ENCODE measurements at regions not wholly inside any gene's neighbourhood (a gene's known extent, or its start where the extent isn't known, plus 50 kb on each side); places are given as distances from the start of the nearest gene placed in this dataset.
"Not testable (repeated sequence)": the region's sequence is repeated elsewhere in the genome, so short reads cannot be mapped to it uniquely, and the experiment has no call there.

DNA sequence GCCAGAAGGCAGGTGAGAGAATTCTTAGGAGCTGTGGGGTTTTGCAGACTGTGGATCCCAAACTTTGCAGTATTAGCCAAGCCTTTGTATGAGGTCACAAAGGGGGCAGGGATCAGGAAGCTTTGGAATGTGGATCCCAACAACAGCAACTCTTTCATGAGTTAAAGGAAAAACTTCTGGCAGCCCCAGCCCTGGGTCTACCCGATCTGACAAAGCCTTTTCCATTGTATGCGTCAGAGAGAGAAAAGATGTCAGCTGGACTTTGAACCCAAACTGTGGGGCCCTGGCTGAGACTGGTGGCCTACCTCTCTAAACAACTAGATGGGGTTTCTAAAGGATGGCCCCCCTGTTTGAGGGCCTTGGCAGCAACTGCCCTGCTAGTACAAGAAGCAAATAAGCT, 101.8 kb upstream of the OSBPL11 start:
- not testable (repeated sequence) for DNase-seq (ENCODE audit: low read depth in 1 of 2, low spot score in 1 of 2)

DNA sequence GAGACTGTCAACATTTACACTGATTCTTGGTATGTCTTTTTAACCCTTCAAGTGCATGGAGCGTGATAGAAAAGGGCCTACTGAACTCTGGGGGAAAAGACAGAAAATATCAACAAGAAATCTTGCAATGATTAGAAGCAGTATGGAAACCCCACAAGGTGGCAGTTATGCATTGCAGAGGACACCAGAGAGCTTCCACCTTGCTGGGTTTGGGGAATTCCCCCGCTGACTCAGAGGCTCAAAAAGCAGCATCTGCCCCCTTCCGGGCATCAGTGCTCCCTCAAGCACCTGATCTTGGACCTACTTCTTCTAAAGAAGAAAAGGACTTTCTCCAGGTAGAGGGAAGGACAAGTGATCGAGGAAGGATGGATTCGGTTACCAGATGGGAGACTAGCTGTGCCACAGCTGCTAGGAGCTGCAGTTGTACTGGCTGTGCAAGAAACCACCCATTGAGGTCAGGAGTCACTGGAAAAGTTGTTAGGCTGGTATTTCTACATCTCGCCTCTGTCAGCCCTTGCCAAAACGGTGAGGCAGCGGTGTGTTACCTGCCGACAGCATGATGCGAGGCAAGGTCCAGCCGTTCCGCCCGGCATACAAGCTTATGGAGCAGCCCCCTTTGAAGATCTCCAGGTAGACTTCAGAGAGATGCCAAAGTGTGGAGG, 102.8 kb upstream of the OSBPL11 start:
- DNase-seq (ENCODE audit: low read depth in 1 of 2, low spot score in 1 of 2): peak in 1 of 2 donors; percentile 6

DNA sequence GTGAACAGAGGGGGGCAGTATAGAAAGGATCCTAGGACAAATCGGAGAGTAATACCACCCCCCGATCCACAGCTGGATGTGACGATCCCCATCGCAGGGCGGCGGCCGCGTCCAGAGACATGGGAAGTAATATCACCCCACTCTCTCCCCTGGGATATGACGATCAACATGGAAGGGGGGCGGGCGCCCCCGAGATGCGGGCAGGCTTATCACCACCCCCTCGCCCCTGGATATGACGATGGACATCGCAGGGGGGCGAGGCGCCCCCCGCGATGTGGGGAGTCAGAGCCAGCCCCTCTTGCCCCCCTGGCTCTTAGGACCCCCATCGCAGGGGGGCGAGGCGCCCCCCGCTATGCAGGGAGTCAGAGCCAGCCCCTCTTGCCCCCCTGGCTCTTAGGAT, 120.4 kb upstream of the OSBPL11 start:
- no peak for DNase-seq (ENCODE audit: low read depth in 1 of 2, low spot score in 1 of 2)

DNA sequence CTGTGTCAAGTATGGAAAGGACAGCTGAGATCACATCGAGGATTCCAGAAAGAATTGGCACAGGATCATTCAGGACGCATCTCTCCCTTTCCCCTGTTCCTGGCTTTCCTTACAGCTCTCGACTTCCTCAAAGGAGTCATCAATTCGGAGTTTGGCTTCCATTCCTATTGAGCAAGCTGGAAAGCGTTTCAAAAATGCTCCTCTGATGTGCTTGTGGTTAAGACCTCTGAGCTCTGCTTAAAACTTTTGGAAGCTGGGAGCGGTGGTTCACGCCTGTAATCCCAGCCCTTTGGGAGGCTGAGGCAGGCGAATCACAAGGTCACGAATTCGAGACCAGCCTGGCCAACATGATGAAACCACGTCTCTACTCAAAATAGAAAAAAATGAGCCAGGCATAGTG, 136.9 kb upstream of the OSBPL11 start:
- DNase-seq (ENCODE audit: low read depth in 1 of 2, low spot score in 1 of 2): not testable (repeated sequence)

DNA sequence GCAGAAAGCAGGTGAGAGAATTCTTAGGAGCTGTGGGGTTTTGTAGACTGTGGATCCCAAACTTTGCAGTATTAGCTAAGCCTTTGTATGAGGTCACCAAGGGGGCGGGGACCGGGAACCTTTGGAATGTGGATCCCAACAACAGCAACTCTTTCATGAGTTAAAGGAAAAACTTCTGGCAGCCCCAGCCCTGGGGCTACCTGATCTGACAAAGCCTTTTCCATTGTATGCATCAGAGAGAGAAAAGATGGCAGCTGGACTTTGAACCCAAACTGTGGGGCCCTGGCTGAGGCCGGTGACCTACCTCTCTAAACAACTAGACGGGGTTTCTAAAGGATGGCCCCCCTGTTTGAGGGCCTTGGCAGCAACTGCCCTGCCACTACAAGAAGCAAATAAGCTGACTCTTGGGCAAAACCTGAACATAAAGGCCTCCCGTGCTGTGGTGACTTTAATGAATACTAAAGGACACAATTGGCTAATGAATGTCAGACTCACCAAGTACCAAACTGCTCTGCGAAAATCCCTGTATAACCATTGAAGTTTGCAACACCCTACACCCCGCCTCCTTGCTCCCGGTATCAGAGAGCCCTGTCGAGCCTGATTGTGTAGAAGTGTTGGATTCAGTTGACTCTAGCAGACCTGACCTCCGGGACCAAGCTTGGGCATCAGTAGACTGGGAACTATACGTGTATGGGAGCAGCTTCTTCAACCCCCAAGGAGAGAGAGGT, 146.9 kb upstream of the OSBPL11 start:
- DNase-seq (ENCODE audit: low read depth in 1 of 2, low spot score in 1 of 2): not testable (repeated sequence)

DNA sequence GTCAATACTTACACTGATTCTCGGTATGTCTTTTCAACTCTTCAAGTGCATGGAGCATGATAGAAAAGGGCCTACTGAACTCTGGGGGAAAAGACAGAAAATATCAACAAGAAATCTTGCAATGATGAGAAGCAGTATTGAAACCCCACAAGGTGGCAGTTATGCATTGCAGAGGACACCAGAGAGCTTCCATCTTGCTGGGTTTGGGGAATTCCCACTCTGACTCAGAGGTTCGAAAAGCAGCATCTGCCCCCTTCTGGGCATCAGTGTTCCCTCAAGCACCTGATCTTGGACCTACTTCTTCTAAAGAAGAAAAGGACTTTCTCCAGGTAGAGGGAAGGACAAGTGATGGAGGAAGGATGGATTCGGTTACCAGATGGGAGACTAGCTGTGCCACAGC, 147.5 kb upstream of the OSBPL11 start:
- peak in 1 of 2 donors; percentile 51 for DNase-seq (ENCODE audit: low read depth in 1 of 2, low spot score in 1 of 2)

DNA sequence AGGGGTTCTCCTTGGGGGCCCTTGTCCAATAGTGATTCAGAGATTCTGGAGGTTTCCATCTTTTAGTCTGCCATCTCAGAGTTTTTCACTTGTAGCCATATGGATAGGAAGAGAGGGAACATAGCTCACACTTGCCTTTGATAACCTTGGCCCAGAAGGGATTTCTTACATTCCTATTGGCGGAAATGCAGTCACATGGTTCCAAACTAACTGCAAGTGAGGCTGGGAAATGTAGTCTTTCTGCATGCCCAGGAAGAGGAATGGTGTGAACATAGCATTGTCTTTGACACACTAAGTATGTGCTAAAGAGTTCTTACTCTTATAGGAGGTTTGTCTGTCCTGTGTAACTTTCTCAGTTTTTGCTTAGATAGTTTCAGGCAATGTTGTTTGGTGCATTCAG, 161.8 kb upstream of the OSBPL11 start:
- not testable (repeated sequence) for DNase-seq (ENCODE audit: low read depth in 1 of 2, low spot score in 1 of 2)

DNA sequence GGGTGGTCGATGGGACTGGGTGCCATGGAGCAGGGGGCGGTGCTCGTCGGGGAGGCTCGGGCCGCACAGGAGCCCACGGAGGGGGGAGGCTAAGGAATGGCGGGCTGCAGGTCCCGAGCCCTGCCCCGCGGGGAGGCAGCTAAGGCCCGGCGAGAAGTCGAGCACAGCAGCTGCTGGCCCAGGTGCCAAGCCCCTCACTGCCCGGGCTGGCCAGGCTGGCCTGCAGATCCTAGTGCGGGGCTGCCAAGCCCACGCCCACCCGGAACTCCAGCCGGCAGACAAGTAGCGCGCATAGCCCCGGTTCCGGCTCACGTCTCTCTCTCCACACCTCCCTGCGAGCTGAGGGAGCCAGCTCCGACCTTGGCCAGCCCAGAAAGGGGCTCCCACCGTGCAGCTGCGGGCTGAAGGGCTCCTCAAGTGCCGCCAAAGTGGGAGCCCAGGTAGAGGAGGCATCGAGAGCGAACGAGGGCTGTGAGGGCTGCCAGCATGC, 163.4 kb upstream of the OSBPL11 start:
- DNase-seq (ENCODE audit: low read depth in 1 of 2, low spot score in 1 of 2): not testable (repeated sequence)

DNA sequence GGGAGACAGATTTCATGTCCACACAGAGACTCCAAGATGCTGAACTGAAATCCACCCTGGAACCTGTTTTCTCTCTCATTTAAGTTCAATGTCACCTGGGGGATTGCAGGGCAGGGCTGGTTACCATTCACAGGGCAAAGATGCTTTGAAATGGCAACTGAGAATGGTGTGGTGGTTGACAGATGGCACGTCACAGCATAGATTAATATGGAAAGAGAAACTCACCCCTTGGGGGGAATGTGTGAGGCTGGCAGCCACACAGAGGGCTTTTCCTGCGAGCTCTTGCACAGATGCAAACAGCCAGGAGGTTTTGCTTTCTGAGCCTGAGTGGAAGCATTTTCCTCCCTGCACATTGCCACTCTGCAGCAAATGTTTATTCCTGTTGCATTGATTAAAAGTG, 167.3 kb upstream of the OSBPL11 start:
- not testable (repeated sequence) for DNase-seq (ENCODE audit: low read depth in 1 of 2, low spot score in 1 of 2)

DNA sequence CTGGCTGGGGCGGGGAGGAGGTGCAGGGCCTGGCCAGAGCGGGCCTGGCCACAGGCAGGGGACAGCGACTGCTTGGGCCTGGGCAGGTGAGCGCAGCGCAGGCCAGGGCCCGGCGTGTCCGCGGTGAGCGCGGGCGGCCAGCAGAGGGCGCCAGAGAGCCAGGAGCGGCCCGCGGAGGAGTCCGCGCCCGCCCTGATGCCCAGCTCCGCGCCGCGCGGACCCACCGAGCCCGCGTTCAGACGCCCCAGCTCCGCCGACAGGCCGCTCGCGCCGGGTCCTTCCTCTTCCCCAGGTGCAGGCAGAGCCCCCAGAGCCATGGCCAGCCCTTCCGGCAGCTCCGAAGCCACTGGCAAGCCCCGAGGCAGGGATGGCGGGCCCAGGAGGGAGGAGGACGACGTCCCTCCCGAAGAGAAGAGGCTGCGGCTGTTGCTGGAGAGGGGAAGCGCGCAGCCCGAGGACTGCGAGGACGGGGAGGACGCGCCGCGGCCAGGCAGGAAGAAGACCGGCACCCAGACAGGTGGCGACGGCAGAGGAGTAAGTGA, 171.1 kb upstream of the OSBPL11 start:
- DNase-seq (ENCODE audit: low read depth in 1 of 2, low spot score in 1 of 2): peak; percentile 21 to 51

DNA sequence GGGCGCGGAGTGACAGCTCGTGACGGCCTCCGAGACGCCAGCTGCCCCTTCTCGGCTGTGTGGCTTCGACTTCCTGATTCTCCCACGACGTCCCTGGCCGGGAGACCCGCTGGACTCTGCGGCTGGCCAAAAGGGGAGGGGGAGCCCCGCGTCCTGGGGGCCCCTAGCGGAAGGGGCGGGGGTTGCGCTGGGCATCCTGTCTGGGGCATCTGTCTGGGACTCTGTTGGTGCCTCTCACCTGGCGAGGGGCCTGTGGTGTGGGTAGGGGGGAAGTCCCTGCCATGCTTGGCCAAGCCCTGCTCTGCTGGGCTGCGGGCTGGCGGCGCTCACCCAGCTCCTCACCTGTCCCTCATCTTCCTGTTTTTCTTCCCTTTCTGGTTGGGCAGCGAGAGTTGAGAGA, 171.6 kb upstream of the OSBPL11 start:
- DNase-seq (ENCODE audit: low read depth in 1 of 2, low spot score in 1 of 2): not testable (repeated sequence)

DNA sequence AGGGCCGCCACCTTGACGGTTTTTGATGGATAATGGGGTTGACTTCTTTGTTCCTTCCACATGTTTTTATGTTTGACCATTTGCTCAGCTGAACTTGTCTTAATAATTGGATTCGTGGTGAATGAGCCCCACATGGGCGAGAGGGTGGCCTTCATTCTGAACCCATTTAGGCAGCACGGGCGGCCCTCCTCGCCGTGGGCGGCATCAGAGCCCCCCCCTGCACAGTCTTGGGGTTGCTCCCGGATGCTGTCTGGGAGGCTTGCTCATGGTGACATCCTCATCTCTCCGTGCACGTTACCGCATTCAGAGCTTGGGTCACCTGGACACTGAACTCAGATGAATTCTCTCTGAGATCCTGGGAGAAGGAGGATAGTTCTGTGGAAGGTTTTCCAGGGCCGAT, 172.3 kb upstream of the OSBPL11 start:
- DNase-seq (ENCODE audit: low read depth in 1 of 2, low spot score in 1 of 2): no peak

DNA sequence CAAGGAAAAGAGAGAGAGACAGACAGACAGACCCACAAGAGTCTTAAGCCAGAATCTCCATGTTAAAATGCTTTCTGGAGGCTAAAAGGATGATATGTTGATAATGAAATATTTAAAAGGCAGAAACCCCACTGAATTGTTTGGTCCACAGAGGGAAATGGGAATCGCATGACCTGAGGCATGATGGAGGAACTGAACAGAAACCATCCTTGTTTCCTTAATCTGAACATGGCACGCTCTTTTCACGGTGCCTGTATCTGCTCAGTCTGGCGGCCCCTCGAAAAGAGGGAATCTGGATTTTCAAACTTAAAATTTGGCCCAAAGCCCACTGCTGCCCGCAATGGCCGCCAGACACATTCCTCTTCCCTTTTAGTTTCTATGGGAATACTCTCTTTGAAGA, 173.5 kb upstream of the OSBPL11 start:
- DNase-seq (ENCODE audit: low read depth in 1 of 2, low spot score in 1 of 2): not testable (repeated sequence)

DNA sequence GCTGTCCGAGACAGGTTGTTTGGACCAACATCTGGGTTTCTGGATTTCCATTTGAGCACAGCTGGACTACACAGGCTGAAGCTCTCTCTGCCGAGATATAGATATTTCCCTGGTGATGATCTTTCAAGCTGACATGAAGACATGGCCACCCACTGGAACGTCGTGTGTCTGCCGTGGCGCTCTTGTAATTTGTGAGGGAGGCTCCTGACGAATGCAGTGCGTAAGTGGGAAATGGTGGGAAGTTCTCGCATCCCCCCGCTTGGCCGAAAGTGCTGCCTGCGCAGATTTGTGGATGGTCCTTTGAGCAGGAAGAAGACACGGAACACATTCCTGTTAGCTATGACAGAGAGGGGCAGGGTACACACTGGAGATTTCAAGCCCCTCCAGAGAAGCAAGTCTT, 176.2 kb upstream of the OSBPL11 start:
- not testable (repeated sequence) for DNase-seq (ENCODE audit: low read depth in 1 of 2, low spot score in 1 of 2)

DNA sequence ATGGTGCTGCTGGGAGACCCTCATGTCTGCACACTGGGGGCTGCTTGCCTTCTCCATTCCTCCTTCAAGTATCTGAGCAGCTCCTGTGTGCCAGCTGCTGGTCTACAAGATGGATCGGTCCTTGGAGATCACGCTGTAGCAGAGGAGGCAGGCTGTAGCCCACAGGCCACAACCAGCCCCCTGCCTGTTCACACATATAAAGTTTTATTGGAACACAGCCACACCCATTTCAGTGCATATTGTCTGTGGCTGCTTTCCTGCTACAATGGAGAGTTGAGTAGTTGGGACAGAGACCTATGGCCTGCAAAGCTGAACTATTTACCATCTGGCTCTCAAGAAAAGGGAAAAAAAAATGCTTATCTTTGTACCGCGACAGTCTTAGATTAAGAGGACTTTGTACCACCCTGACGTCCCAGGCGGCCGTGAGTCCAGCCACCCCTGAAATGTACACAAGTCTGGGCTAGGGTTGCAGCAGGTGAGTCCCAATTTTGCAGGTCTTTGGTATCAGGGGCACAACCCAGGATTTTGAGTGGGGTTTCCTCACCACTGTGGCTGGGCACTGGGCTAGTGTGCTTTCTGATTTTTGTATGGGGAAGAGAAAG, 179.2 kb upstream of the OSBPL11 start:
- DNase-seq (ENCODE audit: low read depth in 1 of 2, low spot score in 1 of 2): not testable (repeated sequence)

DNA sequence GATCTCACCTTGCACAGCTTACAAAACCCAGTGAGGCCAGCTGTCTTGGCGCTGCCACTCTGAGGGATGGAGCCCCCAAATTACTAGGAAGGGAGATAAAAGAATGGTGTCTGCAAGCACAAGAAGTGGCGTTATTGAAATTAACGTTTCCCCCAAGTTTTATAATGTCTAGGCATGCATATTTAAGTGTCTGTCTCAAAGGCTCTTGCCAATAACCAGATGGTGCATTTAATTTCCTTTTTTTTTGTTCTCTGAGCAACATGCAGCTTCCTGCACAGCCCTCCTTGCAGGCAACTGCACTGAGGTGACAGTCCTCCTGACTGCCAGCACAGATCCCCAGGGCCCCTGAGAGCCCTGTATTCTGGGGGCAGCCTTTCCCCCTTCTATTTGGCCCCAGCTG, 179.8 kb upstream of the OSBPL11 start:
- not testable (repeated sequence) for DNase-seq (ENCODE audit: low read depth in 1 of 2, low spot score in 1 of 2)

DNA sequence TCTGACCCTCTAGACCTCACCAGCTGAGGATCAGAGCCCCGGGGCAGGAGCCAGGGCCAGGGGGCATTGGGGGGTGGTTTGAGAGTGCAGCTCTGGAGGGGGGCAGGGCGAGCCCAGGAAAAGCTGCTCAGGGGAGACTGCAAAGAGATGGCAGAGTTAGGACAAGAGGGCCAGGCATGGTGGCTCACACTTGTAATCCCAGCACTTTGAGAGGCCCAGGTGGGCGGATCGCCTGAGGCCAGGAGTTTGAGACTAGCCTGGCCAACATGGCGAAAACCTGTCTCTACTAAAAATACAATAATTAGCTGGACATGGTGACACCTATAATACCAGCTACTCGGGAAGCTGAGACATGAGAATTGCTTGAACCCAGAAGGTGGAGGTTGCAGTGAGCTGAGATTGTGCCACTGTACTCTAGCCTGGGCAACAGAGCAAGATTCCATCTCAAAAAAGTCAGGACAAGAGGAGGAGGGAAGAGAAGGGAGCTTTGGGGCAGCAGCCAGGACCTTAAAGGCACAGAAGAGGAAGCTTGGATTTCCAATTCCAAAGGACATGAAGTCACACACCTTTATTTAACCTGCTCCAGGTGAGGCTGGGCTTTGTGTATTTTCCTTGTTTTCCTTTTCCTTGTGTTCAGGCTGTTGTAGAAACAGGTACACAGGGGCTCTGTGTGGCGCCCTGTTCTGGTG, 180.5 kb upstream of the OSBPL11 start:
- DNase-seq (ENCODE audit: low read depth in 1 of 2, low spot score in 1 of 2): not testable (repeated sequence)

DNA sequence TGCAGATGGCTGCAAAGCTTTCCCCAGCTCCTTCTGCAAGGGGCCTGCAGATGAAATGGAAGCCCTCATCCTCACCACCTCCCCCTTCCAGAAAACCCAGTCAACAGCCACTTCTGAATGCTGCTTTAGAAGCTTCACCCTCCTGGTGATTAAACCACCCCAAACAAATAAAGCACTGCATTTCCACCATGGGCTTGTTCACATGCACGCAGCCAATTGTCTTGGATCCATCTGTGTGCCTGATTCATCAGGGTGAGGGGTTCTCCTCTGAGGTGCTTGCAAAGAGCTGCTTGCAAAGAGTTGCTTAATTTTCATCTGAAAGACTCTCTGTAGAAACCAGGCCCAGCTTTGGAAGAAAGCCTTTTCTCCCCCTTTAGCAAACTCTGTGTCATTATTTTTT, 184.0 kb upstream of the OSBPL11 start:
- DNase-seq (ENCODE audit: low read depth in 1 of 2, low spot score in 1 of 2): not testable (repeated sequence)

DNA sequence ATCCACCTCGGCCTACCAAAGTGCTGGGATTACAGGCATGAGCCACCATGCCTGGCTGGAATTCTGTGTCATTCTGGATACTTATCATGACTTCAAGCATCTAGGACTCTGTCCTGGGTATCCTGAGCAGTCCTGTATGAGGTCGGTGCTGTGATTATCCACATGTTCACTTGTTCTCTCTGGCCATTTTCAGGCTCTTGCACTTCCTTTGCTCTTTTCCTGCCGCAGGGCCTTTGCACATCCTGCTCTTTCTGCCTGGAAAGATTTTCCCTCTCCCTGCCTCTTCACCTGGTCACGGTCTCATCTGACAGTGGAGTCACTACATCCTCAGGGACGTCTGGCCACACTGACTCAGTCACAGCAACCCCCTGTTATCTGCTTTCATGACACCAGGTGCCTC, 184.6 kb upstream of the OSBPL11 start:
- not testable (repeated sequence) for DNase-seq (ENCODE audit: low read depth in 1 of 2, low spot score in 1 of 2)

DNA sequence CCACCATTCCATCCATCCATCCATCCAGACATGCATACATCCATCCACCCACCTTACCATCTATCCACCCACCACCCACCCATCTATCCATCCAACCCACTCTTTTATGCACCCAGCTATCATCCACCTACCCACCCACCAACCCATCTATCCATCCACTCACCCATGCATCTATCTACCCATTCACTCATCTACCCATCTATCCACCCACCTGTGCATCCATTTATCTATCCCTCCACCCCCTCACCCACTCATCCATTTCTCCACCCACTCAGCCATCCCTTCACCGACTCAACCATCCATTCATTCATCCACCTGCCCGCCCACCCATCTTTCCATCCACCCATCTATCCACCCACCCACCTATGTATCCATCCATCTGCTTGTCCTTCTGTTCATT, 186.4 kb upstream of the OSBPL11 start:
- not testable (repeated sequence) for DNase-seq (ENCODE audit: low read depth in 1 of 2, low spot score in 1 of 2)

DNA sequence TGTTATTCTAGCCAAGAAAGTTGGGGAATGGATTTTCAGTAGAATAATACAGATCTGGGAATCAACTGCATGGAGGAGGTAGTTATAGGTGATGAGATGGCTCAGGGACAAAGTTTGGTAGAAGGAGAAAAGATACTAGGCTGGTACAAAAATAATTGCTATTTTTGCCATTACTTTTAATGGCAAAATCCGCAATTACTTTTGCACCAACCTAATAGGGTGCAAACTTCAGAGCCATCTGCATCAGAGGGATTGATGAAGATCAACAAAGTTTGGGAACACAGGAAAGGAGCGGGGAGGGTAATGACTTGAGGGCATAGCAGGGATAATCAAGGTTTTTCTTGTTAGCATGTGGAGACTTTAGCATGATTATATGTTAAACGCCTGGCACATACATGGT, 178.7 kb upstream of the ROPN1B start:
- DNase-seq (ENCODE audit: low read depth in 1 of 2, low spot score in 1 of 2): not testable (repeated sequence)

All from activated CD4-positive, alpha-beta T cell treated with anti-CD3 and anti-CD28 coated beads, Interleukin-2, amount 50 U/mL, for 24 hours (primary cell).